ENCODE measurements at regions not wholly inside any gene's neighbourhood (a gene's known extent, or its start where the extent isn't known, plus 50 kb on each side); places are given as distances from the start of the nearest gene placed in this dataset.

GRCh38 chr16:13521356-13521755, 398.6 kb upstream of the ERCC4 start:
- Mint-ChIP-seq H3K36me3 (ENCODE audit: insufficient read depth in 1 of 3, low read depth in 3 of 3) (peaks cover 7 to 9% (median 7%) of the 10 kb centered on the region in 3 experiments; a peak in 6 of 7 replicates), H3K9me3 (peaks cover 6 to 8% of the 10 kb centered on the region in 2 experiments; a peak in 4 of 5 replicates), H3K27me3 (ENCODE audit: low read depth) (no peaks in the 10 kb centered on the region), H3K27ac (peak overlapping the region in 1 of 3 experiments; percentile 73; a peak in 2 of 7 replicates), H3K4me3 (no peak overlapping the region), H3K4me1 (peaks cover 39 to 44% of the 10 kb centered on the region in 2 experiments)
- Histone ChIP-seq H2BK15ac (ENCODE audit: low read depth, low read length) (no peak overlapping the region), H3K18ac (ENCODE audit: insufficient read length, low read depth, low read length) (no peak overlapping the region), H3K79me1 (ENCODE audit: insufficient read depth, low read depth, low read length, poor library complexity, severe bottlenecking) (no peaks in the 10 kb centered on the region), H2BK5ac (ENCODE audit: insufficient read length, low read length) (no peak overlapping the region), H3T11ph (ENCODE audit: low read length) (no peak overlapping the region), H3K9me3 (ENCODE audit: control insufficient read depth, low read depth, low read length) (no peaks in the 10 kb centered on the region), H3K4ac (ENCODE audit: low read depth, low read length) (no peak overlapping the region), H2AFZ (ENCODE audit: low read length) (no peak overlapping the region), H4K5ac (ENCODE audit: insufficient read length, low read depth, low read length) (no peak overlapping the region), H4K8ac (replicated peaks; ENCODE audit: insufficient read length, low read depth, low read length) (no peak overlapping the region), H2BK20ac (ENCODE audit: low read depth, low read length, poor library complexity, severe bottlenecking) (no peak overlapping the region), H3K14ac (ENCODE audit: insufficient read depth, low read length) (no peak overlapping the region), H3K79me2 (ENCODE audit: insufficient read depth, low read length) (no peaks in the 10 kb centered on the region), H3K4me1 (ENCODE audit: insufficient read depth, low read length) (peaks cover 7% of the 10 kb centered on the region; the same call in 1 of the 2 replicates), H3K23me2 (ENCODE audit: insufficient read length, low read depth, low read length, poor library complexity, severe bottlenecking) (no peaks in the 10 kb centered on the region), H3K27me3 (ENCODE audit: insufficient read depth, low read length) (no peaks in the 10 kb centered on the region), H4K91ac (ENCODE audit: insufficient read length, low read depth, low read length) (no peak overlapping the region), H3K23ac (ENCODE audit: insufficient read length, low read depth, low read length) (no peak overlapping the region), H2BK12ac (ENCODE audit: insufficient read length, low read depth, low read length) (no peak overlapping the region), H3K56ac (ENCODE audit: insufficient read length, low read depth, low read length) (no peak overlapping the region), H2AK5ac (ENCODE audit: insufficient read length, low read length) (no peak overlapping the region), H4K20me1 (ENCODE audit: control insufficient read depth, insufficient read depth, insufficient read length) (no peaks in the 10 kb centered on the region), H3K4me2 (ENCODE audit: insufficient read depth, insufficient read length, low read length) (no peak overlapping the region), H2BK120ac (ENCODE audit: low read depth, low read length, poor library complexity, severe bottlenecking) (no peak overlapping the region), H3K9ac (ENCODE audit: extremely low read depth, insufficient read length, low read length) (no peak overlapping the region), H3K27ac (ENCODE audit: insufficient read length, low read depth, low read length) (no peak overlapping the region)
- no CpG with 5 or more reads among the region's 2 CpGs for WGBS (ENCODE audit: extremely low coverage, insufficient read length, low lambda C conversion rate)
- TF ChIP-seq, protein P1, sequence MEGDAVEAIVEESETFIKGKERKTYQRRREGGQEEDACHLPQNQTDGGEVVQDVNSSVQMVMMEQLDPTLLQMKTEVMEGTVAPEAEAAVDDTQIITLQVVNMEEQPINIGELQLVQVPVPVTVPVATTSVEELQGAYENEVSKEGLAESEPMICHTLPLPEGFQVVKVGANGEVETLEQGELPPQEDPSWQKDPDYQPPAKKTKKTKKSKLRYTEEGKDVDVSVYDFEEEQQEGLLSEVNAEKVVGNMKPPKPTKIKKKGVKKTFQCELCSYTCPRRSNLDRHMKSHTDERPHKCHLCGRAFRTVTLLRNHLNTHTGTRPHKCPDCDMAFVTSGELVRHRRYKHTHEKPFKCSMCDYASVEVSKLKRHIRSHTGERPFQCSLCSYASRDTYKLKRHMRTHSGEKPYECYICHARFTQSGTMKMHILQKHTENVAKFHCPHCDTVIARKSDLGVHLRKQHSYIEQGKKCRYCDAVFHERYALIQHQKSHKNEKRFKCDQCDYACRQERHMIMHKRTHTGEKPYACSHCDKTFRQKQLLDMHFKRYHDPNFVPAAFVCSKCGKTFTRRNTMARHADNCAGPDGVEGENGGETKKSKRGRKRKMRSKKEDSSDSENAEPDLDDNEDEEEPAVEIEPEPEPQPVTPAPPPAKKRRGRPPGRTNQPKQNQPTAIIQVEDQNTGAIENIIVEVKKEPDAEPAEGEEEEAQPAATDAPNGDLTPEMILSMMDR (conservative IDR thresholded peaks at IDR 0.05): no peak
- DNase-seq: no peak
